Activated CD8-positive, alpha-beta memory T cell treated with anti-CD3 and anti-CD28 coated beads, Interleukin-2, amount 50 U/mL, for 24 hours (primary cell): ENCODE measurements at regions not wholly inside any gene's neighbourhood (a gene's known extent, or its start where the extent isn't known, plus 50 kb on each side); places are given as distances from the start of the nearest gene placed in this dataset.

ENCODE experiments used
- DNase-seq: peaks from one replicate; pipeline ENCODE4 v3.0.0-alpha.2; 2020; ENCODE audit errors: extremely low read depth

DNA sequence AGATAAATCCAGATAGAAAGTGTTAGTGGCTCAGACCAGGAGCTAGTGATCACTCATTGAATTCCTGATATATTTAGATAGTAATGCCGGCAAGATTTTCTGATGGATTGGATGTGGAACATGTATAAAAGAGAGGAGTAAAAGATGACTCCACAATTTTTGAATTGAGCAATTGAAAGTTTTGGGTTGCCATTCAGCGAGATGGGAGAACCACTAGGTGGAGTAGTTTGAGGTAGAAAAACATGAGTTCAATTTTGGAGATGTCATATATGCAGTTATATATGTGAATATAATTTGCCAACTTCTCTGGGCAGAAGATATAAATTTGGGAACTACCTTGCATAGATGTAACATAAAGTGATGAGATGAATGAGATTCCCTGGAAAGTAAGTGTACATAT is 502.5 kb upstream of the SEMA6A start:
- DNase-seq, result no peak

DNA sequence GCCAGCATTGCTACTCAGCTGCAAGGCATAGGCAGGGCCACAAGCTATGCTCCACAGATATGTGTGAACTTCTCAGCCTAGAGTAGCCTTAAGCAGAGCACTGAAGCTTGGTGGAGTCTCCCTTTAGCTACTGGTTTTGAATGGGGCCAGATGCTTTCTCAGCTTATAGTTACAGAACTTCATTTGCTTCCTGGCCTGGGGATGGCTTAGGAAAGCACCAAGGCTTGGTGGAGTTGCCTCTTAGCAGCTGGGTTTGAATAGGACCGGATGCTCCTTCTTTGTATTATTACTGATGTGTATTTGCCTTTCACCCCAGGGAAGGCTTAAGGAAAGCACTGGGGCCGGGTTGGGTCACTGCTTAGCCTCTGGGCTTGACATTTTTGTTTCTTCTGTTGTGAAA is 497.8 kb upstream of the SEMA6A start:
- DNase-seq, result no peak

DNA sequence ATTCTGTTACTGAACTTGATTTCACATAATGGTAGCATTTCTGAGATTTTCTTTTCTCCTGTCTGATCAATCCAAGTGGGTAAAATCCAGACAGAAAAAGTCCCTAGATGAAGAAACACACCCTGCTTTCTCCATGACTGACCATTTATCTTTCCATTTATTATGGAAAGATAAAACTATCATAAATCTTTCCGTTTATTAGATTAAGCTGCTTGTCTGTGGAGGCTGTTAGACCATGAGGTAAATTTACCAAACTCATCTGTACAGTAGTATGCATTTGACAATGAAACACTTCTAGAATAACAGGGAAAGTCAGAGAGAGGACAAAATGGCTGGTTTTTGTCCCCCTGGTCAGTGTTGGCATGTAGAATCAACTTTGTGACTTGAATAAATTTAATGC is 491.2 kb upstream of the SEMA6A start:
- DNase-seq, result no peak

DNA sequence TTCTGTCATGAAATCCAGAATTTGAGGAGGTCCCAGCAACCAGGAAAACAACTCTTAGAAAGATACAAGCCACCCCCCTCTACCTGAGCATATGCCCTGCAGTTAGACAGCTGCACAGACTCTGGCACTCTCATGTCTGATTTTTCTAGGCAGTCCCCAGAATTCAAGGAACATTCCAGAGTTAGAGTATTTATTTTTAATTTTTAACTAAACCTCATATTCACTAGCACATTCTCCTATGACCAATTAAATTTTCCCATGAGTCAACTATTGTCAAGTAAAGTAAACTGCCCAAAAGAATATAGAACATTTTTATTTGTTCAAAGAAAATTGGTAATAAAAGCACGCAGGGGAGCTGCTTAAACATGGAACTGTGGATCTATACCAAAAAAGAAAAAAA is 490.5 kb upstream of the SEMA6A start:
- DNase-seq, result no peak

DNA sequence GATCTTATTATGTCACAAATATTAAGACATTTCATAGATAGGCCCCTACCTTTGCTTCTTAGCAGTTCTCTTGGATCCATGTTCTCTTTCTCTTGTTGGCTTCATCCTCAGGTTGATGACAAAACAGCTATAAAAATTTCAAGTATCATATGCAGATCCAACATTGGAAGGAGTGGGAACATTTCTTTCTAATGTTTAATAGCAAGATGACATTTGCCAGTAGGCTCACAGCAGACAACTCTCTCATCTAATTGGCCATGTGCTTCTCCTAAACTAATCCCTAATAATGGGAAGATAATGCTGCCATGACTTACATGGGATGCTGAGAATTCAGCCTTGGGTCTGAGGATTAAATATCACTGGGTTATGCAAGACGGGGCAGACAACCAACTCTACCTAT is 485.5 kb upstream of the SEMA6A start:
- no peak for DNase-seq

DNA sequence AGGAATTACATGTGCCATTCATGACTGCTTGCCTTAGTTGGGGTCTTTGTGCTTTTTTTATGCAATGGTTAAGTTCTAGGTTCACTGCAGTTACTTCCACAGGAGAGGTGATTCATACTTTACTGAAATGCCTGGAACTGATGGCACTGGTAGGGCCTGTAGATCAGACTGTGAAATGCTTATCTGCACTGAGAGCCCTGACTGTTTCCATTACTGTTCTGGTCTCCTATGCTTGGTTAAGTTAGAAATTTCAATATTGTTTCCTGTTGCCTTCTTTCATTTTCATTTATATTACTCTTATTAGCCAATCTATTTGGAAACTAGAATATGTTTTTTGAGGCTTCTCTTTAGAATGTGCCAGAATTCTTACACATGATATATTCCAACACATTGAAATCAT is 484.1 kb upstream of the SEMA6A start:
- no peak for DNase-seq

DNA sequence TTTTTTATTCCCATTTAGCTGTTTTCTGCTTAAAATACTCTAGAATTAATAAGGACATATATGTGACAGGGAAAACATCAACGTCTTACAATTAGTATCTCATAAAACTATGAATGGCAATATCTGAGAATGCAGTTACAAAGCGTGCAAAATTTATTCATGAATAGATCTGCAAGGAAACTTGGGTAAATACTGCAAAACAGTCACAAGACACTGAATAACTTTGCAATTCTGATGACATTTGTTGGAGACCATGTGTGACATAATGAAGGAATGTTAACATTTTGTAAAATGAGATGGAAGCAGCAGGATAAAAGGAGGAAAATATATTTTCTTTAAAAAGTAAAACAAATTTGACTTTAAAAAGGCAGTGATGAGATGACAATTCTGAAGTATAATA is 480.9 kb upstream of the SEMA6A start:
- DNase-seq, result no peak

DNA sequence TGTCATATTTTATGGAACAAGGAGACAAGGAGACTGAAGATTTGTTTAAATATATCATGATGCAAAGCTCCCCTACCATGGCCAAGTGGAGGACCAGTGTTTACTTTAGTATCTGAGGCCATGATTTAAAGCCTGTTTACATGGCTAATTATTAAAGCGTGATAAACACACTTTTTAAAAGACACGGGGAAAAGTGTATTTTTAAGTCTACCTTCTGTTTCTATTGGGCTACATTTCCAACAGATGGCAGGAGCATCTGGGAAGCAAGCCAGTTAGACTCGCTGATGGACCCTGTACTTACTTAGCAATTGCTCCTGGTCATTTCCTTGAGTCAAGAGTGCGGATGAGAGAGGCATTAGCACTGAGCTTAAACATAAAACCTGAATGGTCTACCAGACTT is 480.3 kb upstream of the SEMA6A start:
- no peak for DNase-seq

GRCh38 chr5:117054141-117054540 is 479.5 kb upstream of the SEMA6A start:
- DNase-seq, result no peak

GRCh38 chr5:117041926-117042595 is 467.4 kb upstream of the SEMA6A start:
- no peak for DNase-seq

- DNase-seq, result no peak
These were observed 464.4 kb upstream of the SEMA6A start for GRCh38 chr5:117039035-117039434.

- no peak for DNase-seq
These were observed 452.8 kb upstream of the SEMA6A start for GRCh38 chr5:117027384-117027783.

DNA sequence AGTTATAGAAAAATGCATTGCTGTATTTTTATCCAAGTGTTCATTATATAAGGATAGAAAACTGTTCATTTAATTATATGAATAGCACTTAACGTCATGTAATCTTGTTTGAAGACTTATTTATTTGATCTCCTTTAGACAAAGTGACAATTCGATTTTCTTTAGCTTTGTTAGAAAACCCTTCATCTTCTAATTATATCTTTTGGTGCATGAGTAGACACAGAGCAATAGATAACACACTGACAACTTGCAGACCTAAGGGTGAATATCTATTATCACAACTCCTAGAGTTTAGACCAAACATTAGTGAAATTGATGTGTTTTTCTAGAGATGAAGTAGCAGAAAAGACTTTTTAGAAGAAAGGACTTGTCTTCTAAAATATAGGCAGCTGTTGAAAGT is 446.4 kb upstream of the SEMA6A start:
- DNase-seq, result no peak

GRCh38 chr5:117013280-117013877 is 438.8 kb upstream of the SEMA6A start:
- DNase-seq, result no peak

DNA sequence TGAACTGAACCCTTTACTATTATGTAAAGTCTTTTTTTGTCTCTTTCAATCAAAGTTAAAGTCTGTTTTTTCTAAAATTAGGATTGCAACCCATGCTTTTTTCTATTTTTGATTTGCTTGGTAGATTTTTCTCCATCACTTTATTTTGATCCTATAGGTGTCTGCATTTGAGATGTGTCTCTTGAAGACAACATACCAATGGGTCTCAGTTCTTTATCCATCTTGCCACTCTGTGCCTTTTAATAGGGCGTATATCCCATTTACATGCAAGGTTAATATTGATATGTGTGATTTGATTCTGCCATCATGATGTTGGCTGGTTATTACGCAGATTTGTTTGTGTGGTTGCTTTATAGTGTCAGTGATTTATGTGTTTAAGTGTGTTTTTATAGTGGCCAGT is 436.0 kb upstream of the SEMA6A start:
- DNase-seq, result no peak

DNA sequence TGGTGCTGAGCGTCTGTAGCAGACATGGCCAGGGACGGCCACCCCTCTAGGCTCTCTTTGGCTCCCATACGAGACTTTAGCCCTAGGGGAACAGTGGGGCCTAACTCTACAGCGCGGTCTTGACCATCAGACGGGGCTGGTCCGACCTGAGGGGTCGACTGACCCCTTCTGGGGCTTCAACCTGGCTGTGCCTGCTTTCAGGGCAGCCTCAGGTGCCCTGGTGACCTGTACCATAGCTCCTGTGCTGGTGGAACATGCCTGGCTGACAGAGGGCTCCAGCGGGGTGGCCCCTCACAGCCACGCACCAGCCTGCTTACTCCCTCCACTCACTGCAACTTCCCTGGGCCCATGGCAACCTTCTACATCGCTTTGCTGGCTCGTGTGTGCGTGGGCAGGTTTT is 423.4 kb upstream of the SEMA6A start:
- no peak for DNase-seq

- DNase-seq, result no peak
These were observed 418.1 kb upstream of the SEMA6A start for GRCh38 chr5:116992681-116993080.

DNA sequence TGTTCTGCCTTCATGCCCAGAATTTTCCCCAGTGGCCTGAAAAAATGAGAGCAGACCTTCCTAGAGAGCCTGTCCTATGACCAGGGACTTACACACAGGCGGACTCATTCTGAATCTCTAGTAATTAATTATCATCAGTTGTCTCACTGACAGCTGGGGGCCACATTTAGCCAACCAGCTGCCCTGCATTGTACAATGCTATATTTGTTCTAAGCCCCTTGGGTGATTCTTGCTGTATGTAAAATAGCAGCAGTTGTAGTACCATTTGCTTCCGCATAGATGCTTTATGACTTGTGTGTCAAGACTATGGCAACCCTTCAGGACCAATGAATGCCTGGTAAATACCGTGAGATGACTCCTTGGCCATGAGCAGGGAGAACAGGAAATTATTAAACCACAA is 415.4 kb upstream of the SEMA6A start:
- DNase-seq, result no peak

- DNase-seq, result no peak
These were observed 407.4 kb upstream of the SEMA6A start for GRCh38 chr5:116982035-116982434.

DNA sequence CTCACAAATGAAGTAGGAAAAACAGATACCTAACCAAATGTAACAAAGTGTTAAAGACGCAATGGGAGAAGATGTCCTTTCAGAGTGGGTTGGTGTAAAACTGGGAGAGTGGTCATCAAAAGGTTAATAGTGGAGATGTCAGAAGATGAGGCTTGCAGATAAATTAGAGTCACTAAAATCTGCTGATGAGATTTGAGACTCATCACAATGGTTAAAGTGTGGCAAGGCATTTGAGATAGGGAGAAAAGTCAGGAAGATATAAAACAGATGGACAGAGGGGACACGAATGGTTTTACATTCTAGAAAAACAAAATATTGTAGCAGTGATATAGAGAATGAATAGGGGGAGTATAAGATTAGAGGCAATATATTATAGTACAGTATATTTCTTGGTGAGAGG is 406.0 kb upstream of the SEMA6A start:
- no peak for DNase-seq

GRCh38 chr5:116976767-116977166 is 402.1 kb upstream of the SEMA6A start:
- no peak for DNase-seq

DNA sequence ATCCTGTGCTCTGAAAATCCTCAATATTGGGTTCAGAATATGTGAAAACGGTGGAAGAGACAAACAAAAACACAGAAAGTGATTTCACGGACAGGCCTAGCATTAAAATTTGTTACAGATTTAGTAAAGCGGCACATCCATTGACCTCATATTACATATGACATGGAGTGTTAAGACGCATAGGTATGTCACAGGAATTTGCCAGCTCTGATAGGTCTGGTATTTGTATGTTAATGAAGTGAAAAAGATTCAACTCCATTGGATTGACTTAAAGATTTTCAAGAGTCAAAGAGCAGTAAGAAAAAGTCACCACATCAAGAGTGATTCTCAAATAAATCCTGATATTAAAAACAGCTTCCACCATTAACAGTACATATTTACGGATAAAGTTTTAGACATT is 396.5 kb upstream of the SEMA6A start:
- DNase-seq, result no peak

DNA sequence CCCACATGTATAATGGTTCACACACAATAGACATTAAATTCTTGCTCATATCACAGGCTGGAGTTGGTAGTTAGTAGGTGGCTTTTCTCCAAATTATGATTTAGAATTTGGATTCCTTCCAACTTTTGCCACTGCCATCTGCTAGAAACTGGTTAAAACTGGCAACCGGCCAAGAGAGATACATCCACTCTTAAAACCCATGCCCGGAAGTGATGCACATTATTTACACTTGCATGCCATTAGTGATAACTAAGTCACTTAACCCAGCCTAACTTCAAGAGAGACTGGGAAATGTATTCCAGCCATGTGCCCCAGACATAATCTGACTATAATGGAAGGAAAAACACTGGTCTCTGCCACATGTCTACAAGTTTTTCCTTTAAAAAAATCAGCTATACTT is 395.7 kb upstream of the SEMA6A start:
- DNase-seq, result no peak

DNA sequence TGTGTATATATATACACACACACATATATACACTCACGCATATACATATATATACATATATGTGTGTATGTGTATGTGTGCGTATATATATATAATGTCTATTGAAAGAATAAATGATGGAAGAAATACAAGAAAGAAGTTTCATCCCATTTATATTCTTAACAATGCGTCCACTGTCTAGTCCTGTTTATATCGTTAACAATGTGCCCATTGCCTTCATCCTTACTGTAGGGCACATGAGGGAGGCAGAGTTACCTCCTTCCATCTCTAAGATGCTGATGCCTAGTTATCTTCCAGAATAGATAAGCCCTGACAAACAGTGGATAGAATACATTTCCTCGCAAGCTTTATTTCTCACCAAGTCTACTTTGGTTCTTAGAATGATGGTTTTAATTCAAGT is 389.8 kb upstream of the SEMA6A start:
- no peak for DNase-seq
